Transverse colon (tissue), 4 donors: ENCODE measurements at regions not wholly inside any gene's neighbourhood (a gene's known extent, or its start where the extent isn't known, plus 50 kb on each side); places are given as distances from the start of the nearest gene placed in this dataset.

ENCODE experiments used
- DNase-seq: peaks from one replicate; pipeline ENCODE4 v3.0.0-alpha.2; 2019
- H3K27ac ChIP-seq, 4 donors: fragments of 200-600 bp; sonication (generic); 2 replicates each; pipeline ENCODE4 v1.5.1; 2016 to 2018; ENCODE audit warnings: inconsistent platforms in 4 of 4
- H3K27me3 ChIP-seq: fragments of 200-600 bp; sonication (generic); 2 replicates; pipeline ENCODE4 v1.5.1; 2017; ENCODE audit warnings: inconsistent platforms
- H3K36me3 ChIP-seq, 4 donors: fragments of 200-600 bp; sonication (generic); 2 replicates each; pipeline ENCODE4 v1.5.1; 2017 to 2019; ENCODE audit warnings: inconsistent platforms in 4 of 4
- H3K4me1 ChIP-seq, 4 donors: fragments of 200-600 bp; sonication (generic); 2 replicates each; pipeline ENCODE4 v1.5.1; 2017 to 2020; ENCODE audit warnings: inconsistent platforms in 4 of 4
- H3K4me3 ChIP-seq, 4 donors: fragments of 200-600 bp; sonication (generic); 1 replicate in 1 of 4; 2 replicates in 3 of 4; pipeline versions ENCODE4 v1.5.1 to v1.6.1; 2017 to 2019; ENCODE audit warnings: inconsistent platforms in 4 of 4
- H3K9me3 ChIP-seq, 2 donors: fragments of 200-600 bp; sonication (generic); 2 replicates each; pipeline ENCODE4 v1.5.1; 2017 to 2019; ENCODE audit warnings: inconsistent platforms in 2 of 2
- EP300 ChIP-seq: sonication (generic); formaldehyde crosslinking; IDR thresholded peaks from one replicate; pipeline ENCODE4 v1.6.1; 2017; ENCODE audit warnings: antibody characterized with exemption, low read depth
- POLR2A ChIP-seq: fragments of 450-650 bp; IDR thresholded peaks from one replicate; pipeline ENCODE4 v1.6.1; 2016; ENCODE audit warnings: antibody characterized with exemption, mild to moderate bottlenecking, moderate library complexity
- POLR2AphosphoS5 ChIP-seq, 3 donors: sonication (generic); formaldehyde crosslinking; IDR thresholded peaks; one replicate each; pipeline ENCODE4 v1.6.1; 2016; ENCODE audit warnings: antibody characterized with exemption in 3 of 3
- WGBS, 2 donors: methylation state at CpG; one replicate each; pipeline ENCODE4 v1.1.5; 2018; ENCODE audit warnings: low coverage in 1 of 2; 5-methylcytosine and 5-hydroxymethylcytosine counted together
- in situ Hi-C, 4 donors: fragments of 200-750 bp; cut with MboI; loops; one replicate each; pipeline versions ENCODE4 v1.15.0 to v1.15.1; 2017; ENCODE audit warnings: low sequenced_read_pairs in 3 of 4, low pct_ligation_motif_present in 1 of 4, low pct_unique_long_range_greater_than_20kb in 1 of 4
- intact Hi-C: fragments of 100-400 bp; cut with DNase I; formaldehyde crosslinking; loops from one replicate; pipeline ENCODE4 v1.15.1; 2023; ENCODE audit warnings: low total_unique reads
- TF ChIP-seq, protein P1 (sequence below), 5 experiments: fragments of 200-600 bp in 3 of 5; fragments of 450-650 bp in 2 of 5; sonication (generic) in 3 of 5; IDR thresholded peaks; 1 replicate in 2 of 5; 2 replicates in 3 of 5; pipeline ENCODE4 v1.5.1; 2016 to 2017; ENCODE audit warnings: antibody characterized with exemption in 5 of 5, inconsistent platforms in 3 of 5, mild to moderate bottlenecking in 2 of 5, moderate library complexity in 1 of 5

DNA sequence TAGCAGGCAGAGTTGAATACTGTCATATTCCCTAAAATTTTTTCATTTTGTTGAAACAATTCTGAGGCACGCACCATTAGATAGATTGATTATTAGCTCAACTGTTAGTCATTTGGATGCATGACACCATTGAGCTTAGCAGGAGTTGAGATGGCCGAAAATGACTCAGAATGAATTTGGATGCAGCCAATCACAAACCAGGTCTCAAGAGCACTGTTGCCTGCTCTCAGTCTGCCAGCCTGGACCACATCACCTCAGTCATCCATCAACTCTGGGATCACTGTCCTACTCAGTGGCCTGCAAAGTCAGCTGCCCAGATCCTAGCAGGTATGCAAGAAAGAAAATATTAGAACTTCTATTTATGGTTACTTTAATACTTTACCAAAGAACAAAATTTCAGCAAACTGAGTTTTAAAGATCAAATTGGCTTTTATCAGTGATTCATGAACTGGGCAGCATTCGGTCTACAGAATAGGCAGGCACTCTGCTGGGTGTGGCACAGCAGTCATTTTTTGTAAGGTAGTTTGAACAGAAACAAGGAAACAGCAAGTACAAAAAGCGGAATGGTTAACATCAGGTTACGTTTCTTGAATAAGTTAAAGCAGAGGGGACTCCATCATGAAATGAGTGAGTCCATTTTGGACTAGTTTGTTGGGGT, 152.7 kb upstream of the ARHGAP28 start:
- intact Hi-C loops = no loop called here
- Histone ChIP-seq H3K27ac (no peak overlapping the region), H3K27me3 (no peaks in the 10 kb centered on the region), H3K4me1 (no peaks in the 10 kb centered on the region), H3K4me3 (no peak overlapping the region), H3K9me3 (no peaks in the 10 kb centered on the region), H3K36me3 (no peaks in the 10 kb centered on the region)
- WGBS, 2 donors = 76 to 88% methylated on average over 5 of the region's 5 CpGs
- no peak for TF ChIP-seq EP300
- no peak for DNase-seq
- in situ Hi-C loops = no loop called here

DNA sequence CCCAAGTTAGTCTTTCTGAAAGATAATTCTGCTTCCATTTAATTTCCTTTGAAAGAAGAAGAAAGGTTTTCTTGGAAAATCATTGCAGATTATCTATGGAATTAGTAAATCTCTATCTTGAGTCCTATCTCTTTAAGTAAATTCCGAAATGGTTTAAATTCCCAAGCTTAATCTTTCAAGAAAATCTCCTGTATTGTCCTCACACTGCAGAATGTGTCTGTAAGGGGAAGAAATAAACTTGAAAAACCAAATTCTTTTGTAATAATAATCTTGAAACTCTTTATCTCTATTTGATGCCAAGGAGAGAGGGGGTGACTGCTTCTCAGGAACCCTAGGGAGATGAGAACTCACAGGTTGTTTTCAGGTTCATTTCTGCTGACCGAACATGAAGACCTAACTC, 150.8 kb upstream of the ARHGAP28 start:
- Histone ChIP-seq H3K27me3 (no peaks in the 10 kb centered on the region), H3K9me3 (no peaks in the 10 kb centered on the region), H3K36me3 (no peaks in the 10 kb centered on the region), H3K27ac (no peak overlapping the region), H3K4me3 (no peak overlapping the region), H3K4me1 (no peaks in the 10 kb centered on the region)
- WGBS, 2 donors = 75 to 76% methylated on average over 1 to 2 of the region's 2 CpGs
- no peak for TF ChIP-seq EP300
- TF ChIP-seq, protein P1, sequence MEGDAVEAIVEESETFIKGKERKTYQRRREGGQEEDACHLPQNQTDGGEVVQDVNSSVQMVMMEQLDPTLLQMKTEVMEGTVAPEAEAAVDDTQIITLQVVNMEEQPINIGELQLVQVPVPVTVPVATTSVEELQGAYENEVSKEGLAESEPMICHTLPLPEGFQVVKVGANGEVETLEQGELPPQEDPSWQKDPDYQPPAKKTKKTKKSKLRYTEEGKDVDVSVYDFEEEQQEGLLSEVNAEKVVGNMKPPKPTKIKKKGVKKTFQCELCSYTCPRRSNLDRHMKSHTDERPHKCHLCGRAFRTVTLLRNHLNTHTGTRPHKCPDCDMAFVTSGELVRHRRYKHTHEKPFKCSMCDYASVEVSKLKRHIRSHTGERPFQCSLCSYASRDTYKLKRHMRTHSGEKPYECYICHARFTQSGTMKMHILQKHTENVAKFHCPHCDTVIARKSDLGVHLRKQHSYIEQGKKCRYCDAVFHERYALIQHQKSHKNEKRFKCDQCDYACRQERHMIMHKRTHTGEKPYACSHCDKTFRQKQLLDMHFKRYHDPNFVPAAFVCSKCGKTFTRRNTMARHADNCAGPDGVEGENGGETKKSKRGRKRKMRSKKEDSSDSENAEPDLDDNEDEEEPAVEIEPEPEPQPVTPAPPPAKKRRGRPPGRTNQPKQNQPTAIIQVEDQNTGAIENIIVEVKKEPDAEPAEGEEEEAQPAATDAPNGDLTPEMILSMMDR (IDR thresholded peaks at IDR 0.05) = no peak
- no peak for TF ChIP-seq POLR2A
- TF ChIP-seq POLR2AphosphoS5 (IDR thresholded peaks at IDR 0.05) = no peak
- DNase-seq = no peak
- in situ Hi-C loops = no loop called here
- intact Hi-C loops = no loop called here

DNA sequence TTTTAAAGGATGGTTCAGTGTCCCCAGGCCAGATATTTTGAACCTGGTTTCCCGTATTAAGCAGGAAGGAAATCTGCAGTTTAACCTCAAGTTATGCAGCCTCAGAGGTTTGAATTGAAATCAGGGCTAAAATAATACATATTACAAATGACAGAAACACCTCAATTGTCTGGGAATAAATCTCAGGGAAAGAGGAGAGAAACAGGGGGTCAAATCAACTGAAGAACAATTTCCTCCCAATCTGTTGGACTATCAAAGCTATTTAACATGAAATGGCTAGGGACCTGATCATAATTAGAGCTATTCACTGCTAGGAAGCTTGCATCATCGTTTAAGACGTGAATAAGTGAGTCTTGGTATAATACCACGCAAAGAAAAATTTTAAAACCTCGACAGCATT, 150.0 kb upstream of the ARHGAP28 start:
- H3K27me3 ChIP-seq = no peaks in the 10 kb centered on the region
- in situ Hi-C loops = no loop called here
- intact Hi-C loops = no loop called here
- TF ChIP-seq POLR2A (no peak), EP300 (no peak), POLR2AphosphoS5 (IDR thresholded peaks at IDR 0.05) (no peak)
- TF ChIP-seq, protein P1 (IDR thresholded peaks at IDR 0.05) = no peak
- no peak for DNase-seq
- H3K27ac ChIP-seq = no peak overlapping the region
- H3K36me3 ChIP-seq = no peaks in the 10 kb centered on the region
- no peaks in the 10 kb centered on the region for H3K4me1 ChIP-seq
- peaks cover 0 to under 1% of the 10 kb centered on the region in 2 donors for H3K9me3 ChIP-seq
- H3K4me3 ChIP-seq = no peak overlapping the region
- 58 to 68% methylated on average over 5 of the region's 5 CpGs for WGBS, 2 donors

DNA sequence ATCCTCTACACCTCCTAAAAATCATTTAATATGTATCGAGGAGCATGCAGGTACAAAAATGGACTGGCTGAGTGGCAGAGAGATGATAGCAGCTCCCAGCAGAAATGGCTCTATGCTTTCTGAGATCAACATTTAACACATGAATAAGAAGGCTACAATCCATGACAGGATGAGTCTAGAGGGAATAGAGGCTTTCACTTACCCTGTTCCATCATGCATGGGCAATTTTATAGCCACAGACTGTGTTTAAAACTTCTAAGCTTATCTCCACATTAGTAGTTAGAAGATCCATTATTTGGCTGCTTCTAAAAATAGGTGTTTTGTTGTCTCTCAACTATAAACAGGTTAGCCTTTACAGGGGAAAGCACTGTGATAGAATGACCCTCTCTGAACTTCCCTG, 149.1 kb upstream of the ARHGAP28 start:
- Histone ChIP-seq H3K27me3 (no peaks in the 10 kb centered on the region), H3K27ac (no peak overlapping the region), H3K4me1 (no peaks in the 10 kb centered on the region), H3K4me3 (no peak overlapping the region), H3K9me3 (peaks cover 0 to 3% of the 10 kb centered on the region in 2 donors), H3K36me3 (no peaks in the 10 kb centered on the region)
- no peak for DNase-seq
- intact Hi-C loops (no loop called here), in situ Hi-C loops (no loop called here)
- WGBS, 2 donors = 80 to 92% methylated on average over 1 of the region's 1 CpG
- TF ChIP-seq EP300 = no peak
- no peak for TF ChIP-seq POLR2AphosphoS5 (IDR thresholded peaks at IDR 0.05)
- TF ChIP-seq, protein P1 (IDR thresholded peaks at IDR 0.05) = no peak
- TF ChIP-seq POLR2A = no peak

DNA sequence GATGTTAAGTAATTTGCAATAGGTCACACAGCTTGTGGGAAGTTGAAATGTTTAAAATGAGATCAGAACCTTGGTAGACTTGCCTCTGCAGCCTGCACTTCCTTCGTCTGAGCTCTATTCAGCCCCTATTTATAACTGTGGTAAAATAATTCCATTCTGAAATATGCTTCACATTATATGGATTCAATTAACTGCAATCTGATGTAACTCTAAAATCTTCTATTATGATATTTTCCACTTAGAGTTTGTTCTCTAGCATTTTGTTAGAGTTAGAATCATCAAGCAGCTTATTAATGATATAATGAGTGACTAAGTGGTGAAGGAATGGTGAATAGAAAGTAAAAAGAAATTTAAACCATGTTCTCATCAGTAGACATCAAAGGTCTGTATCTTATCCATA, 139.6 kb upstream of the ARHGAP28 start:
- WGBS, 2 donors = 48 to 70% methylated on average over 1 of the region's 1 CpG
- intact Hi-C loops (no loop called here), in situ Hi-C loops (no loop called here)
- no peak overlapping the region for H3K27ac ChIP-seq
- TF ChIP-seq POLR2AphosphoS5 (IDR thresholded peaks at IDR 0.05) = no peak
- TF ChIP-seq, protein P1 (IDR thresholded peaks at IDR 0.05) = no peak
- TF ChIP-seq EP300 = no peak
- TF ChIP-seq POLR2A = no peak
- H3K36me3 ChIP-seq = no peaks in the 10 kb centered on the region
- H3K9me3 ChIP-seq = no peaks in the 10 kb centered on the region
- no peaks in the 10 kb centered on the region for H3K4me1 ChIP-seq
- H3K27me3 ChIP-seq = no peaks in the 10 kb centered on the region
- no peak for DNase-seq
- no peak overlapping the region for H3K4me3 ChIP-seq
